ENCODE measurements at regions not wholly inside any gene's neighbourhood (a gene's known extent, or its start where the extent isn't known, plus 50 kb on each side); places are given as distances from the start of the nearest gene placed in this dataset.

- TF ChIP-seq CTCF (IDR thresholded peaks at IDR 0.05; ENCODE audit: low read length) (no peak), EZH2phosphoT487 (IDR thresholded peaks at IDR 0.05; ENCODE audit: low read length) (no peak)
These were observed 271.7 kb upstream of the EDNRB start for GRCh38 chr13:78190296-78190695.

Measured in MM.1S (cell line).